GM10266 (cell line): ENCODE measurements at regions not wholly inside any gene's neighbourhood (a gene's known extent, or its start where the extent isn't known, plus 50 kb on each side); places are given as distances from the start of the nearest gene placed in this dataset.

Experiments used
- DNase-seq: peaks from one replicate; pipeline ENCODE4 v3.0.0; 2012; ENCODE audit errors: extremely low spot score
- CTCF ChIP-seq: IDR thresholded peaks from 2 replicates; pipeline ENCODE4 v1.5.1; 2012; ENCODE audit warnings: mild to moderate bottlenecking, low read depth; ENCODE audit not compliant: control insufficient read depth, insufficient read depth; ENCODE audit errors: missing control alignments

DNA sequence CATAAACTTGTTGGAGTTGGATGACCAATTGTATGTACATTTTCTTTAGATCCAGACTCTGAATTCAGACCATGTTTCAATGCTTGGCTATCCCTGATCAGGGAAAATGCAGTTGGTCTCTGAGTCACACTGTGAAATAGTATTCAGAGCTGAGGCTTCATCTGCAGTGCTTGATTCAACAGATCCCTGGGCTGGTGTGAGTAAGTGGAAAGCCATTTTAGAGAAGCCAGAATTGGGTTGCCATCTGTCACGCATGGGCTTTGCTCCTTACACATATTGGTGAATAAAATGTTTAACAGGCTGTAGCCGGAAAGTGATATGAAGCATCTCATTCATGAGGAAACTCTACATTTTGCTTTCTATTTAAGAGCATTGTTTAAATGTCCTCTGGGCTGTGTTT, 50.0 kb upstream of the ACYP2 start:
- no peak for TF ChIP-seq CTCF
- no peak for DNase-seq

DNA sequence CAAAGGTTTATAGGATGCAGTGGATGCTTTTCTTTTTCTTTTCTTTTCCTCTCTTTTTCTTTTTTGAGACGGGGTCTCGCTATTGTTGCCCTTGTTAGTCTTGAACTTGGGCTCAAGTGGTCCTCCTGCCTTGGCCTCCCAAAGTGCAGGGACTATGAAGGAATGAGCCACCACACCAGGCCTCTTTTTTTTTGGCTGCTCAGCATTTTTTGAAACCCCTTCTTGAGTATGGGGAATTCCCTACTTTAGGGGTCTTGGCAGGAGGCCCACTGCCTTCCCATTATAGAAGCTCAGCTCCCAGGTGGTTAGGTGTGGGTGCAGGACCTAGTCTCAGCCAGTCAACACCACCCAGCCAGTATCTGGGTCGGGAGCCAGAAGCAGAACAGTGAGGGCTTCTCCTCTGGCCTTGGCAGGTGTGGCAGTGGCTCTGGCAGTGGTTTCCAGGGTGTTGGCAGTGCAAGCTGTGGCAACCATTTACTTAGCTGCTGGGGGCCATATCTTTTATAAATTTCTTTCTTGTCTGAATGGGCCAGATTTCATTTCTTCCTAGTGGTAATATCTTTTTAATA, 51.4 kb upstream of the ACYP2 start:
- DNase-seq, result no peak
- TF ChIP-seq CTCF, result no peak

DNA sequence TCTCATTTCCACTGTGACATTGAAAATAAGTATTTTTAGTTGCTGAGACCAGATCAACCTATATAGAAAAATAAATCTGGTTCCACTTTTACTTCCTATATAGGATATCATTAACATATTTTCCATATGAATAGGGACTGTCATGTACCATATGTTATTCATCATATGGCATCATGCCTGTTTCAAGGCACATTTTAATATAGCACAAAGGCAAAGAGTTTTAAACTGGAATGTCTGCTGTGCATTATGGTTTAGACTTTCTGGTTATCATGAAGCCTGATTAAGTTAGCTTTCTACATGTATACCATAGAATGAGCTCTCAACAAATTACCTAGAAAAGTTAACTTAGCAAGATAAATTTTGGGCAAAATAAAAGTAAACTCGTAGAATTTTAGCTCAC, 53.0 kb upstream of the ACYP2 start:
- no peak for TF ChIP-seq CTCF
- DNase-seq, result no peak

GRCh38 chr2:54061272-54061671, 54.1 kb upstream of the ACYP2 start:
- TF ChIP-seq CTCF, result no peak
- no peak for DNase-seq

GRCh38 chr2:54059986-54060385, 55.4 kb upstream of the ACYP2 start:
- no peak for TF ChIP-seq CTCF
- no peak for DNase-seq

DNA sequence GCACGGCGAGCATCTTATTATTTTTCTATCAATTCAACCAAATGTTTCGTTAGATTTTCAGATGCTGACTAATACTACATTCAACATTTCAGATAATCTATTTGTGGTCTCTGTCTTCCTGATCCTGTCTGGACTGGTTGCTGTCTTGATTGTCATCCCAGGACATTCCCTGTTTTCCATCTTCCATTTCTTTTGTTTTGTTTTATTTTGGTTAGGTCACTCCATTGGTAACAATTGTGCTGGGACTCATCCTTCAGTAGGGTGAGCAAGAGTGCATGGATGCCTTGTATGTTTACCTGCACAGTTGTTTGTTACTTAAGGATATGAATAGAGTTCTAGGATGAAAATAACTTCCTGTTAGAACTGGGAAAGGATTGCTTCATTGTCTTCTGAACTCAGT, 55.9 kb upstream of the ACYP2 start:
- DNase-seq, result no peak
- no peak for TF ChIP-seq CTCF

- no peak for DNase-seq
- no peak for TF ChIP-seq CTCF
These were observed 57.0 kb upstream of the ACYP2 start for GRCh38 chr2:54058449-54058848.
